Progenitor cell of endocrine pancreas (in vitro differentiated cells): ENCODE measurements at regions not wholly inside any gene's neighbourhood (a gene's known extent, or its start where the extent isn't known, plus 50 kb on each side); places are given as distances from the start of the nearest gene placed in this dataset.

ENCODE experiments used
- DNase-seq: peaks from one replicate; pipeline ENCODE4 v3.0.0; 2021; ENCODE audit warnings: low spot score; ENCODE audit not compliant: unreplicated experiment
- H3K27ac Mint-ChIP-seq: 2 replicates; pipeline ENCODE4 v1.8.0; 2021; ENCODE audit warnings: mild to moderate bottlenecking, moderate library complexity, mixed read lengths
- H3K27me3 Mint-ChIP-seq: 2 replicates; pipeline ENCODE4 v1.8.0; 2021; ENCODE audit warnings: mixed read lengths
- H3K36me3 Mint-ChIP-seq: 2 replicates; pipeline ENCODE4 v1.8.0; 2022; ENCODE audit warnings: mixed read lengths; ENCODE audit not compliant: insufficient read depth
- H3K4me1 Mint-ChIP-seq: 2 replicates; pipeline ENCODE4 v1.8.0; 2021; ENCODE audit warnings: low read depth, mixed read lengths
- H3K4me3 Mint-ChIP-seq: 2 replicates; pipeline ENCODE4 v1.8.0; 2021; ENCODE audit warnings: low read depth, mild to moderate bottlenecking, moderate library complexity, mixed read lengths
- H3K9me3 Mint-ChIP-seq: 2 replicates; pipeline ENCODE4 v1.8.0; 2021; ENCODE audit warnings: low read depth, mixed read lengths
- TF ChIP-seq, protein P1 (sequence below): fragments of 200-600 bp; sonication (generic); IDR thresholded peaks from one replicate; pipeline ENCODE4 v1.5.0; 2021; ENCODE audit warnings: antibody characterized with exemption, mild to moderate bottlenecking; ENCODE audit not compliant: unreplicated experiment

DNA sequence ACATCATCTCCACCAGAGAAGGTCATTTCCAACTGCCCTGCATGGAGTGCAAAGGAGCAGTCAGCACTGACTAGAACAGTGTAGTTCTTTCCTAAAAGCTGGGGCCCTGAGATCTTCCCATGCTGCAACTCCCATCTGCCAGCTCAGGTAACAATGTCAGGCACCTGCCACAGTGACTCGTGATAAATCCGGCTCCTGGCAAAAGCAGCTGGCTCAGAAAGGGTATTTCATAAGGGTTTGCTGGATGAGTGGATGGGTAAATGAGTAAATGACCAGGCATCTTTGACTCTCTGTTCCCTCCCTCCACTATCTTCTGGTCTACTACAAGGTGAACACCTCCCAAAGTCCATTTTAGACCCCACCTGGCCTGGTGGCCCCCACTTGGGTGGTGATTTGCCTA, 403.6 kb downstream of the NXPE2 start:
- no peak for DNase-seq
- TF ChIP-seq, protein P1, sequence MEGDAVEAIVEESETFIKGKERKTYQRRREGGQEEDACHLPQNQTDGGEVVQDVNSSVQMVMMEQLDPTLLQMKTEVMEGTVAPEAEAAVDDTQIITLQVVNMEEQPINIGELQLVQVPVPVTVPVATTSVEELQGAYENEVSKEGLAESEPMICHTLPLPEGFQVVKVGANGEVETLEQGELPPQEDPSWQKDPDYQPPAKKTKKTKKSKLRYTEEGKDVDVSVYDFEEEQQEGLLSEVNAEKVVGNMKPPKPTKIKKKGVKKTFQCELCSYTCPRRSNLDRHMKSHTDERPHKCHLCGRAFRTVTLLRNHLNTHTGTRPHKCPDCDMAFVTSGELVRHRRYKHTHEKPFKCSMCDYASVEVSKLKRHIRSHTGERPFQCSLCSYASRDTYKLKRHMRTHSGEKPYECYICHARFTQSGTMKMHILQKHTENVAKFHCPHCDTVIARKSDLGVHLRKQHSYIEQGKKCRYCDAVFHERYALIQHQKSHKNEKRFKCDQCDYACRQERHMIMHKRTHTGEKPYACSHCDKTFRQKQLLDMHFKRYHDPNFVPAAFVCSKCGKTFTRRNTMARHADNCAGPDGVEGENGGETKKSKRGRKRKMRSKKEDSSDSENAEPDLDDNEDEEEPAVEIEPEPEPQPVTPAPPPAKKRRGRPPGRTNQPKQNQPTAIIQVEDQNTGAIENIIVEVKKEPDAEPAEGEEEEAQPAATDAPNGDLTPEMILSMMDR = no peak
- Mint-ChIP-seq H3K4me1 (peaks cover 8% of the 10 kb centered on the region), H3K36me3 (no peaks in the 10 kb centered on the region), H3K27ac (no peak overlapping the region), H3K4me3 (no peak overlapping the region), H3K27me3 (peaks cover 51% of the 10 kb centered on the region), H3K9me3 (no peaks in the 10 kb centered on the region)

DNA sequence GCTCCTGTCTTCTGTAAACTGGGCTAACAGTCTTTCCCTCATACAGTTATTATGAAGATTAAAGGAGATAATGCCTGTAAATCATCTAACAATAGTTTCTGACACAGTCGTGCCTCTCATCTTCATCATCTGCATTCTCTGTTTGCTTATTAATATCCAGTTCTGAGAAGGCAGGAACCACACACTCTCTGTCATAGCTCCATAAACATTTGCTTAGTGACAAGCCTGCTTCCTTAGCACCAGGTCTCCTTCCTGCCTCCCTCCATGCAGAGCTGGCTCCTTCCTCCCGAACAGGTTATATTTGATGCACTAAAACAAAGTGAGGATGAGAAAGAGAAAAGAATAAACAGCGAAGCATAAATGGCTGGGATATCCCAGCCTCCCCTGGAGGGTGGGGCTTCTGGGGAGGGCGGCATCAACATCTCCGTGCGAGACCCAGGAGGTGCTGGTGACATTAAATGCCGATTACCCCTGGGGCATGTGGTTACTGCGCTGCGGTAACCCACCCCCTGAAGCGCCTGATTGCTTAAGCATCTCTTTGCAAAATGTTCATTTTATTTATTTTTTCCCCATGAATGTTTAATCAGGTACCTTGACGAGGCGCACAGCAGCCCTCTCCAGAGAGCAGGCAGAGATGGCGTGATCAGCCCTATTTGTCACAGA, 404.9 kb downstream of the NXPE2 start:
- Mint-ChIP-seq H3K36me3 (no peaks in the 10 kb centered on the region), H3K9me3 (no peaks in the 10 kb centered on the region), H3K4me3 (no peak overlapping the region), H3K27ac (no peak overlapping the region), H3K4me1 (peaks cover 8% of the 10 kb centered on the region), H3K27me3 (peaks cover 38% of the 10 kb centered on the region)
- TF ChIP-seq, protein P1 = no peak
- no peak for DNase-seq

DNA sequence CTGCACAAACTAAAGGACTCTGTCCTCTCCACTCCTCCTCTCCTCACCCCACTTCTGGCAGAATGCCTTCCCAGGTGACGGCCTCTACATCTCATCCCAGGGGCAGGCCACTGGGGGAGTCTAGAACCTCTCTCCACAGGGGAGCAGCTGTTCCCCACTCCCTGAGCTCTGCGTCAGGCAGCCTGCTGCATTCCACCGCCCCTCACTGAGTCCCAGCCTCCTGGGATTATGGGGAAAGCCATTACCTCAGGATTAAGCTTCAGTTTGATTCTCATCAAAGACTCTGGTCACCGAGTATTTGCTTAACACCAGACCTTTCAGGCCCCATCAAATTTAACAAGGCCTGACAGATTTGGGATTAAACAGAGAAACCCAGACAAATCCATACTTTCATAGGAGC, 405.9 kb downstream of the NXPE2 start:
- TF ChIP-seq, protein P1 = no peak
- peaks cover 4% of the 10 kb centered on the region for H3K4me1 Mint-ChIP-seq
- H3K4me3 Mint-ChIP-seq = no peak overlapping the region
- DNase-seq = no peak
- no peaks in the 10 kb centered on the region for H3K9me3 Mint-ChIP-seq
- H3K27ac Mint-ChIP-seq = no peak overlapping the region
- no peaks in the 10 kb centered on the region for H3K36me3 Mint-ChIP-seq
- peaks cover 31% of the 10 kb centered on the region for H3K27me3 Mint-ChIP-seq

DNA sequence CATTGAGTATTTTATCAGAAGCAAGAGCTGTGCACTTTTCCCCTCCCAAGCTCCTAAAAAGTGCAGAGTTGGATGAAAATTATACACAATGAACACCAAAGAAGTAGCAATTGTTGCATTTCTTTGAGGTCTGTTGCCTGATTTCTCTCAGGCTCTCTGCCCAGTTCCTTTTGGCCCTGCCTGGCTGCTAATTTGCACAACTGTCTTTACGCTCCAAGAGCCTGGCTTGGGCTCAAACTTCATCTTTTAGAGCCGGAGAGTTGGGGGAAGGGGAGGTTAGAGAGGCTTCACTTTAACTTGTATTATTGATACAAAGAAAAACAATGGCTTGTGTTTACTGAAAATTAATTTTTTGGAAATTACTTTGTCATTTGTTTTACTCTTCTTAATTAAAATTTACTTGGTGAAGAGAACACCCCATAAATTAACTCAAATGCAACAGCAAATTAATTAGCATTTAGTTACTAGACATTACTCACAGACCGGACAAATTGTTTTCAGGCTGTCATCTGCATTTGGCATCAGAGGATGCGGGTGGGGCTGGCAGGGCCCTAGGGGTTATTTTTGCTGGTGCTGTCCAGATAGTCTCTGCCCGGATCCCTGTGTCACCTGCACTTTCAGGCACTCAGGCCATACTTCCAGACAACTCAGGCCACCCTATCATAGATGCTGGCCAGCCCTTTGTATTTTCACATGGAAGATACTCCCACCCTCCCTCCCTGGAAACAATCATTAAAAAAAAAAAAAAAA, 407.3 kb downstream of the NXPE2 start:
- Mint-ChIP-seq H3K27me3 (peaks cover 24% of the 10 kb centered on the region), H3K9me3 (no peaks in the 10 kb centered on the region), H3K4me3 (no peak overlapping the region), H3K36me3 (no peaks in the 10 kb centered on the region), H3K27ac (no peak overlapping the region), H3K4me1 (peaks cover 2% of the 10 kb centered on the region)
- no peak for DNase-seq
- TF ChIP-seq, protein P1 = no peak

DNA sequence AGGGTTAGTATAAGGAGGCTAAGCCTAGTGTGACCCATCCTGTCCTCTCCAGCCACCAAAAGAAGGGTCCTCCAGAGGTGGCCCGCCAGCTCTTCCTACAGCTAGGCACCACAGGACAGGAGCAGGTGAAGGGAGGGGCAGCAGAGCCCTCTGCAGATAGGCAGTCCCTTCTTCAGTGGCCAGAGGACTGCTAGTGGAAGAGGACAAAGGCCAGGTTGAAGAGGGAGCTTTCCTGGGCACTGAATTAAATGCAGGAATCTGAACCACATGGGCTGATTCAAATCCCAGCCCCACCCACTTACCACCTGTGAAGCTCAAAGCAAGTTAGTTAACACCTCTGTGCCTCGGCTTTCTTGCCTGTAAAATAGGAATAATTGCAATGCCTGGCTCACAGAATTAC, 409.5 kb downstream of the NXPE2 start:
- Mint-ChIP-seq H3K27me3 (peaks cover 9% of the 10 kb centered on the region), H3K4me1 (peaks cover 2% of the 10 kb centered on the region), H3K27ac (no peak overlapping the region), H3K9me3 (no peaks in the 10 kb centered on the region), H3K36me3 (no peaks in the 10 kb centered on the region), H3K4me3 (no peak overlapping the region)
- no peak for DNase-seq
- TF ChIP-seq, protein P1 = no peak
